ENCODE measurements at regions not wholly inside any gene's neighbourhood (a gene's known extent, or its start where the extent isn't known, plus 50 kb on each side); places are given as distances from the start of the nearest gene placed in this dataset.

DNA sequence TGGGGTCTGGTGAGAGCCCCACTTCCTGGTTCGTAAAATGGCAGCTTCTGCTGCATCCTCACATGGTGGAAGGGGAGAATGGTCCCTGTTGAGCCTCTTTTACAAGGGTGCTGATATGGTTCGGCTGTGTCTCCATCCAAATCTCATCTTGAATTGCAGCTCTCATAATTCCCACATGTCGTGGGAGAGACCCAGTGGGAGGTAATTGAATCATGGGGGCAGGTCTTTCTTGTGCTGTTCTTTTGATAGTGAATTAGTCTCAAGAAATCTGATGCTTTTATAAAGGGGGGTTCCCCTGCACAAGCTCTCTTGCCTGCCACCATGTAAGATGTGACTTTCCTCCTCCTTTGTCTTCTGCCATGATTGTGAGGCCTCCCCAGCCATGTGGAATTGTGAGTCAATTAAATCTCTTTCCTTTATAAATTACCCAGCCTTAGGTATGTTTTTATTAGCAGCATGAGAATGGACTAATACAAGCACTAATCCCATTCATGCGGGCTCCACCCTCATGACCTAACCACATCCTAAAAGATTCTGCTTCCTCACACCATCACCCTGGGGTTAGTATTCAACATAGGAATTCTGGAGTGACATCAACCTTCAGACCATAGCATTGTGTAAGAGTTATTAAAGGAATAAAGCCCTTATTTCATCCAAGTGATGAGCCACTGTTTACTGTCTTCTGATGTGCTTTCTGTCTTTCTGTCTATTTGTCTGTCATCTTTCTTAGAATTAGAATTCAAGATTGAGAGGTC is 159.0 kb upstream of the IRS2 start (continued):
- TF ChIP-seq, protein P1, sequence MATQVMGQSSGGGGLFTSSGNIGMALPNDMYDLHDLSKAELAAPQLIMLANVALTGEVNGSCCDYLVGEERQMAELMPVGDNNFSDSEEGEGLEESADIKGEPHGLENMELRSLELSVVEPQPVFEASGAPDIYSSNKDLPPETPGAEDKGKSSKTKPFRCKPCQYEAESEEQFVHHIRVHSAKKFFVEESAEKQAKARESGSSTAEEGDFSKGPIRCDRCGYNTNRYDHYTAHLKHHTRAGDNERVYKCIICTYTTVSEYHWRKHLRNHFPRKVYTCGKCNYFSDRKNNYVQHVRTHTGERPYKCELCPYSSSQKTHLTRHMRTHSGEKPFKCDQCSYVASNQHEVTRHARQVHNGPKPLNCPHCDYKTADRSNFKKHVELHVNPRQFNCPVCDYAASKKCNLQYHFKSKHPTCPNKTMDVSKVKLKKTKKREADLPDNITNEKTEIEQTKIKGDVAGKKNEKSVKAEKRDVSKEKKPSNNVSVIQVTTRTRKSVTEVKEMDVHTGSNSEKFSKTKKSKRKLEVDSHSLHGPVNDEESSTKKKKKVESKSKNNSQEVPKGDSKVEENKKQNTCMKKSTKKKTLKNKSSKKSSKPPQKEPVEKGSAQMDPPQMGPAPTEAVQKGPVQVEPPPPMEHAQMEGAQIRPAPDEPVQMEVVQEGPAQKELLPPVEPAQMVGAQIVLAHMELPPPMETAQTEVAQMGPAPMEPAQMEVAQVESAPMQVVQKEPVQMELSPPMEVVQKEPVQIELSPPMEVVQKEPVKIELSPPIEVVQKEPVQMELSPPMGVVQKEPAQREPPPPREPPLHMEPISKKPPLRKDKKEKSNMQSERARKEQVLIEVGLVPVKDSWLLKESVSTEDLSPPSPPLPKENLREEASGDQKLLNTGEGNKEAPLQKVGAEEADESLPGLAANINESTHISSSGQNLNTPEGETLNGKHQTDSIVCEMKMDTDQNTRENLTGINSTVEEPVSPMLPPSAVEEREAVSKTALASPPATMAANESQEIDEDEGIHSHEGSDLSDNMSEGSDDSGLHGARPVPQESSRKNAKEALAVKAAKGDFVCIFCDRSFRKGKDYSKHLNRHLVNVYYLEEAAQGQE (IDR thresholded peaks at IDR 0.05): no peak
- no peak for TF ChIP-seq EGR1 (IDR thresholded peaks at IDR 0.05; ENCODE audit: low read depth in 2 of 2)
- TF ChIP-seq, protein P2, sequence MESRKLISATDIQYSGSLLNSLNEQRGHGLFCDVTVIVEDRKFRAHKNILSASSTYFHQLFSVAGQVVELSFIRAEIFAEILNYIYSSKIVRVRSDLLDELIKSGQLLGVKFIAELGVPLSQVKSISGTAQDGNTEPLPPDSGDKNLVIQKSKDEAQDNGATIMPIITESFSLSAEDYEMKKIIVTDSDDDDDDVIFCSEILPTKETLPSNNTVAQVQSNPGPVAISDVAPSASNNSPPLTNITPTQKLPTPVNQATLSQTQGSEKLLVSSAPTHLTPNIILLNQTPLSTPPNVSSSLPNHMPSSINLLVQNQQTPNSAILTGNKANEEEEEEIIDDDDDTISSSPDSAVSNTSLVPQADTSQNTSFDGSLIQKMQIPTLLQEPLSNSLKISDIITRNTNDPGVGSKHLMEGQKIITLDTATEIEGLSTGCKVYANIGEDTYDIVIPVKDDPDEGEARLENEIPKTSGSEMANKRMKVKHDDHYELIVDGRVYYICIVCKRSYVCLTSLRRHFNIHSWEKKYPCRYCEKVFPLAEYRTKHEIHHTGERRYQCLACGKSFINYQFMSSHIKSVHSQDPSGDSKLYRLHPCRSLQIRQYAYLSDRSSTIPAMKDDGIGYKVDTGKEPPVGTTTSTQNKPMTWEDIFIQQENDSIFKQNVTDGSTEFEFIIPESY (IDR thresholded peaks at IDR 0.05): no peak

DNA sequence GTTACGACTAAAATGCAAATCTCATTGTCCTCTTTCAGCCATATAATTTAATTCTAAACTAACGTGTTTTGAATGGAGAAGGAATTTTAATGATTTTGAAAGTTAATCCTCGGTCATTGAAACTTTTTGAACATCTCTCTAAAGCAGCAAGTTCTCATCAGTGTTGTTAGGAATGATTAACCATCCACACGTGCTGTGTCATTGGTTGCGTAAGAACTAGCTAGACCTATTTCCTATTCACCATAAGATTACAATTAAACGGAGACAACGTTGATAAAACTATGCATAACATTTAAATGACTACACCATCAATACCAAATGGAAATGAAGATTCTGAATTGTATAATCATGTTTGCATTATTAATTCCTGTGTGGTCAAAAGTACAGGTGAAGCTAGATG is 155.6 kb upstream of the IRS2 start:
- no peak for DNase-seq (ENCODE audit: low spot score)
- WGBS: 40% methylated on average over 7 of the region's 7 CpGs
- no peaks in the 10 kb centered on the region for H3K9me3 ChIP-seq (ENCODE audit: control insufficient read depth in 4 of 4, low read length in 3 of 4)

DNA sequence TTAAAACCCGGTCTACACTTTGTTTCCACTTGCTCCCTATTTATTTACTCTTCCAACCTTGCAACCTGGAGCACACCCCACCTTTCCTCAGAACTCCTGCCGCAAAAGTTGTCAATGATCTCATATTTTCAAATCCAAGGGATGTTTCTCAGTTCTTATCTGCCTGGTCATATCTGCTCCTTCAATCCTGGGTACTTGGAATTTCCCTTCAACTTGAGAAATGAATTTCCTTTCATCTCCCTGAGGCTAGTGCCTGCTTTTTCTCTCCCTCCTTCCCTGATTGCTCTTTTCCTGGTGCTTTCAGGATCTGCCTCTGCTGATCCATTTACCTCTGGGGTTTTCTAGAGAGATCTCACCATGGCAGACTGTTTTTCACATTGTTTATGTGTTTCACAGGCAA is 154.8 kb upstream of the IRS2 start:
- H3K9me3 ChIP-seq (ENCODE audit: control insufficient read depth in 4 of 4, low read length in 3 of 4): no peaks in the 10 kb centered on the region
- DNase-seq (ENCODE audit: low spot score): no peak
- no peaks in the 10 kb centered on the region for H3K27me3 ChIP-seq (ENCODE audit: control insufficient read depth in 4 of 4, insufficient read depth in 4 of 4, low read length in 3 of 4)
- no peaks in the 10 kb centered on the region for H3K36me3 ChIP-seq (ENCODE audit: control insufficient read depth in 4 of 4, insufficient read depth in 3 of 4, low read depth in 1 of 4, low read length in 3 of 4)
- no peak overlapping the region for H3K4me3 ChIP-seq (ENCODE audit: low read depth in 1 of 3, low read length in 3 of 3)
- H3K27ac ChIP-seq (ENCODE audit: low read depth in 1 of 2, low read length in 2 of 2): no peak overlapping the region
- H3K4me1 ChIP-seq (ENCODE audit: control insufficient read depth in 4 of 4, insufficient read depth in 4 of 4, low read length in 3 of 4): no peaks in the 10 kb centered on the region
- 85% methylated on average over 2 of the region's 2 CpGs for WGBS
- no peak overlapping the region for H3K9ac ChIP-seq (ENCODE audit: low read depth in 1 of 2, low read length in 2 of 2)
- TF ChIP-seq FOXA2 (IDR thresholded peaks at IDR 0.05) (no peak), HNF4G (IDR thresholded peaks at IDR 0.05) (no peak), RXRA (IDR thresholded peaks at IDR 0.05) (no peak), RAD21 (IDR thresholded peaks at IDR 0.05) (no peak), HNF4A (conservative IDR thresholded peaks at IDR 0.05) (no peak), SP1 (IDR thresholded peaks at IDR 0.05) (no peak), JUND (IDR thresholded peaks at IDR 0.05) (no peak), NR2F2 (IDR thresholded peaks at IDR 0.05) (no peak), FOXA1 (IDR thresholded peaks at IDR 0.05) (no peak), EGR1 (IDR thresholded peaks at IDR 0.05; ENCODE audit: low read depth in 2 of 2) (no peak), TAF1 (conservative IDR thresholded peaks at IDR 0.05) (no peak)
- TF ChIP-seq, protein P2 (IDR thresholded peaks at IDR 0.05): no peak
- TF ChIP-seq, protein P3, sequence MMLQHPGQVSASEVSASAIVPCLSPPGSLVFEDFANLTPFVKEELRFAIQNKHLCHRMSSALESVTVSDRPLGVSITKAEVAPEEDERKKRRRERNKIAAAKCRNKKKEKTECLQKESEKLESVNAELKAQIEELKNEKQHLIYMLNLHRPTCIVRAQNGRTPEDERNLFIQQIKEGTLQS (IDR thresholded peaks at IDR 0.05): no peak
- TF ChIP-seq, protein P4, sequence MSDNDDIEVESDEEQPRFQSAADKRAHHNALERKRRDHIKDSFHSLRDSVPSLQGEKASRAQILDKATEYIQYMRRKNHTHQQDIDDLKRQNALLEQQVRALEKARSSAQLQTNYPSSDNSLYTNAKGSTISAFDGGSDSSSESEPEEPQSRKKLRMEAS (IDR thresholded peaks at IDR 0.05): no peak
- TF ChIP-seq, protein P5, sequence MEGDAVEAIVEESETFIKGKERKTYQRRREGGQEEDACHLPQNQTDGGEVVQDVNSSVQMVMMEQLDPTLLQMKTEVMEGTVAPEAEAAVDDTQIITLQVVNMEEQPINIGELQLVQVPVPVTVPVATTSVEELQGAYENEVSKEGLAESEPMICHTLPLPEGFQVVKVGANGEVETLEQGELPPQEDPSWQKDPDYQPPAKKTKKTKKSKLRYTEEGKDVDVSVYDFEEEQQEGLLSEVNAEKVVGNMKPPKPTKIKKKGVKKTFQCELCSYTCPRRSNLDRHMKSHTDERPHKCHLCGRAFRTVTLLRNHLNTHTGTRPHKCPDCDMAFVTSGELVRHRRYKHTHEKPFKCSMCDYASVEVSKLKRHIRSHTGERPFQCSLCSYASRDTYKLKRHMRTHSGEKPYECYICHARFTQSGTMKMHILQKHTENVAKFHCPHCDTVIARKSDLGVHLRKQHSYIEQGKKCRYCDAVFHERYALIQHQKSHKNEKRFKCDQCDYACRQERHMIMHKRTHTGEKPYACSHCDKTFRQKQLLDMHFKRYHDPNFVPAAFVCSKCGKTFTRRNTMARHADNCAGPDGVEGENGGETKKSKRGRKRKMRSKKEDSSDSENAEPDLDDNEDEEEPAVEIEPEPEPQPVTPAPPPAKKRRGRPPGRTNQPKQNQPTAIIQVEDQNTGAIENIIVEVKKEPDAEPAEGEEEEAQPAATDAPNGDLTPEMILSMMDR (IDR thresholded peaks at IDR 0.05; ENCODE audit: low read depth, low read length, missing input control): no peak

More for the DNA sequence above, 155.6 kb upstream of the IRS2 start:
- Histone ChIP-seq H3K36me3 (ENCODE audit: control insufficient read depth in 4 of 4, insufficient read depth in 3 of 4, low read depth in 1 of 4, low read length in 3 of 4) (no peaks in the 10 kb centered on the region), H3K4me1 (ENCODE audit: control insufficient read depth in 4 of 4, insufficient read depth in 4 of 4, low read length in 3 of 4) (no peaks in the 10 kb centered on the region), H3K27ac (ENCODE audit: low read depth in 1 of 2, low read length in 2 of 2) (no peak overlapping the region), H3K4me3 (ENCODE audit: low read depth in 1 of 3, low read length in 3 of 3) (no peak overlapping the region), H3K27me3 (ENCODE audit: control insufficient read depth in 4 of 4, insufficient read depth in 4 of 4, low read length in 3 of 4) (no peaks in the 10 kb centered on the region), H3K9ac (ENCODE audit: low read depth in 1 of 2, low read length in 2 of 2) (no peak overlapping the region)
- TF ChIP-seq GABPA (IDR thresholded peaks at IDR 0.05 in 1 of 2, conservative IDR thresholded peaks at IDR 0.05 in 1 of 2) (no peak), TAF1 (conservative IDR thresholded peaks at IDR 0.05) (no peak), RAD21 (IDR thresholded peaks at IDR 0.05) (peak in 1 of 2 donors; percentile 7)
